GM12875 (cell line): ENCODE measurements at regions not wholly inside any gene's neighbourhood (a gene's known extent, or its start where the extent isn't known, plus 50 kb on each side); places are given as distances from the start of the nearest gene placed in this dataset.

Source experiments
- H3K4me3 ChIP-seq: one replicate; pipeline ENCODE4 v1.5.1; 2011; ENCODE audit warnings: low read depth, low read length, control low read depth
- TF ChIP-seq, protein P1 (sequence below): IDR thresholded peaks from 2 replicates; pipeline ENCODE4 v1.5.1; 2011; ENCODE audit warnings: low read depth, mild to moderate bottlenecking, control low read depth, inconsistent platforms, low read length, moderate library complexity, borderline replicate concordance; ENCODE audit not compliant: insufficient read depth

DNA sequence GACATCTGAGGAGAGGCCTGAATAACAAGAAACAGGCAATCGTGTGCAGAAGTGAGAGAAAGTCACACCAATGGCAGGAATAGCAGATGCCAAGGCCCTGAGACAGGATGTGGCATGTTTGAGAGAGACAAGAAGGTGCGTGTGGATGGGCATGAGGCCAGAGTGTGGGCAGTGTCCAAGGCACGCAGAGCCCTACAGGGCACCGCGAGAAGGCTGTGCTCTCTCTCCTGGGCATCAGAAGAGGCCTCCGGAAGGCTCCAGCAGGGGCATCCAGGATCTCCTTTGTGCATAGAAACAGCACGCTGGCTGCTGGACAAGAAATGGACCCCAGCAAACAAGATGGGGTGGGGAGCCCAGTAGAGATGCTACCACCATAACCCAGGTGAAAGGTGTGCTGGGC is 239.0 kb upstream of the RAB6C start:
- TF ChIP-seq, protein P1, sequence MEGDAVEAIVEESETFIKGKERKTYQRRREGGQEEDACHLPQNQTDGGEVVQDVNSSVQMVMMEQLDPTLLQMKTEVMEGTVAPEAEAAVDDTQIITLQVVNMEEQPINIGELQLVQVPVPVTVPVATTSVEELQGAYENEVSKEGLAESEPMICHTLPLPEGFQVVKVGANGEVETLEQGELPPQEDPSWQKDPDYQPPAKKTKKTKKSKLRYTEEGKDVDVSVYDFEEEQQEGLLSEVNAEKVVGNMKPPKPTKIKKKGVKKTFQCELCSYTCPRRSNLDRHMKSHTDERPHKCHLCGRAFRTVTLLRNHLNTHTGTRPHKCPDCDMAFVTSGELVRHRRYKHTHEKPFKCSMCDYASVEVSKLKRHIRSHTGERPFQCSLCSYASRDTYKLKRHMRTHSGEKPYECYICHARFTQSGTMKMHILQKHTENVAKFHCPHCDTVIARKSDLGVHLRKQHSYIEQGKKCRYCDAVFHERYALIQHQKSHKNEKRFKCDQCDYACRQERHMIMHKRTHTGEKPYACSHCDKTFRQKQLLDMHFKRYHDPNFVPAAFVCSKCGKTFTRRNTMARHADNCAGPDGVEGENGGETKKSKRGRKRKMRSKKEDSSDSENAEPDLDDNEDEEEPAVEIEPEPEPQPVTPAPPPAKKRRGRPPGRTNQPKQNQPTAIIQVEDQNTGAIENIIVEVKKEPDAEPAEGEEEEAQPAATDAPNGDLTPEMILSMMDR: no peak
- H3K4me3 ChIP-seq: no peak overlapping the region

DNA sequence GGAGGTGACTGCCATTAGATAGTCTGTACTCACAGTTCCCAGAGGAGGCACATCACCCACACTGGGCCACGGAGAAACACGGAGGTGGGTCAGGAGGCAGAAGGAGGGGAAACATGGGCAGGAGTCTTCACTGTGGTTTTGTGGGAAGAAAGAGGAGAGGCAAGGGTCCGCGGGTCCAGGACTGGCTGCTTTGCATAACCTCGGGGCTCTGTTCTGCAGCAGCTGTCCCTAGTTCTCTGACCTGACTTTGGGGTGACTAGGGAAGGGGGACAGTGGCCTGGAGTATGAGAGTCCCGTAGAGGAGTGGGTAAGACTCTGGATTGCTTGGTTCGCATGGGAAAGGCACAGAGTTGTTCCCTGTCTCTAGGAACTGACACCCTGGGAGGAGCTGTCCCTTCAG is 238.3 kb upstream of the RAB6C start:
- H3K4me3 ChIP-seq: no peak overlapping the region
- TF ChIP-seq, protein P1: no peak

DNA sequence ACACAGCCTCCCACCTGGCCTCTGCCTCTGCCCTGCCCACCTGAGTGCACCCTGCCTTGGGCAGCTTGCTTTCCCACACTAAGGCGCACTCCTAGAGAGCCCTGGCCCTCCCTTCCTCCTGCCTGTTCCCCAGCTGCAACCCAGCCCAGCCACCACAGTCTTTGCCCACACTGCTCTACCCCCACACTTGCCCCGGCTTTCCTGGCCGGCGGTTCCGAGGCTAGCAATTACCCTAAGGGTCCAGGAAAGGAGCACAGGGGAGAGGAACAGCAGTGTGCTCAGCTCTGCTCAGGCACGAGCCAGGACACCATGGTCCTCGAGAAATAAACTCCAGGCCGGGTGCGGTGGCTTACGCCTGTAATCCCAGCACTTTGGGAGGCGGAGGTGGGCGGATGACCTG is 237.8 kb upstream of the RAB6C start:
- TF ChIP-seq, protein P1: no peak
- H3K4me3 ChIP-seq: no peak overlapping the region

DNA sequence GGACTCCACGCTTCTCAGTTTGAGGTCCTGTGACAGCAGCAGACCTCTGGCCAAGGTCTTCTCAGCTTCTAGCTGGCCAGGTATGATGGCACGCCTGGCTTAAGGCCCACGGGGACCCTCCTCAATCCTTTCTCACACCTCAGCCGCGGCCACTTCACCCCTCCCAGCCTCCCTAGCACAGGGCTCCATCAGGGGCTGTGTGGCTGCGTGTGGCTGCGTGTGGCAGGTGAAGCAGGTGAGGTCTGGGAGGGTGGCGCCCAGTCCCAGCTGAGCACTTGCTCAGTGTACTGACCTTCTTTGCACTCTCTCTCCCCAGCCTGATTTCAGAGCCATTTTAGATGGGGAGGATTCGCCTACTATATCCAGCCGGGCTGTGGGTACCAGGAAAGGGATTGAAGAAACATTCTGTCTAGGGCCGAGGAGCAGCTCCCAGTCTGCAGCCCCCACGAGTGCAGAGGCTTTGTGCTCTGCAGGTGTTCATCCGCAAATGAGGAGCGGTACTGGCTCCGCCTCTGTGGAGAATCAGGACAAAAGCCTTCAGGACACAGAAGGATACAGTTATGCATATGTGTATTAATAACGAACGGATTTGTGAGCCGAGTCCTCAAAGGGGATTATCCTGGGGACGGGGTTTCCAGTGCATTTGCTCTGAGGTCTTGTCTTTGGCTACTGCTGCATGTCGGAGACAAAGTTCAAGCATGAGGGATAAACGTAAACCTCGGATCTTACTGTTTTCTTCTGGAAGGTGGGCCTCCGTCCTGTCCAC is 236.9 kb upstream of the RAB6C start:
- TF ChIP-seq, protein P1: no peak
- H3K4me3 ChIP-seq: no peak overlapping the region

DNA sequence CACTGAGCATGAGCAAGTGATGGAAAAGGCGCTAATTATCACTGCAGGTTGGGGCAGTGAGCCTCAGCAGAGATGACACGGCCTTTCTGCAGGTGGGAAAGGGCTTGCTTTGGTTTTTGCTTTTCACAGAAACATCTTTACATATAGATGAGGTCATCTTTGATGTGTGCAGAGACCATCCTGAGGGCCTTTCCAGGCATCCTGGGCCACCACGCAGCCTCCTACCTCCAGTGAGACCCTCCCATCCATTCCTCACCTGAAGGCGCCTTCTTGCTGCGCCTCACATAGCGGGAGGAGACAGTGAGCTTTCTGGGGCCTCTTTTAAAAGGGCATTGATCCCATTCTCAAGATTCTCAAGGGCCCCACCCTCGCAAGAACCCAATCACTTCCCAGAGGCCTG is 235.3 kb upstream of the RAB6C start:
- H3K4me3 ChIP-seq: no peak overlapping the region
- TF ChIP-seq, protein P1: no peak

DNA sequence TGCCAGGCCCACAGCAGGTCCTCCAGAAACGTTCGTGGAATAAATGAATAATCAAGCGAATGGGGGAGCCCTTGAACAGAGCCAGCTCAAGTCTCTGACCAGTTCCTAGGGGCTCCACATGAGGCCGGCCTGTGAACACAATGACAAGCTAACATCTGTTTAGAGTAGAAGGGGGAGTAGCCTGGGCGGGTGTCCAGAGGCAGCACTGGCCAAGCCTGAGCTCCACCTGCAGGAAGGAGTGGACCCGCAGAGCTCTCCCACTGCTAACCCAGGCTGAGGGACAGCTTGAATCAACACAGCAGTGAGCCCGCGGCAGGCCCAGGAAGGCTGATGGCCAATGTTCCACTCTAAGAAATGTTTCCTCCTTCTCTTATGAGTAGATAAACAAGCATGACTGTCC is 234.8 kb upstream of the RAB6C start:
- H3K4me3 ChIP-seq: no peak overlapping the region

More for the DNA sequence above, 234.8 kb upstream of the RAB6C start:
- TF ChIP-seq, protein P1: no peak
